Fibroblast of peridontal ligament (primary cell): ENCODE measurements at regions not wholly inside any gene's neighbourhood (a gene's known extent, or its start where the extent isn't known, plus 50 kb on each side); places are given as distances from the start of the nearest gene placed in this dataset.

Experiments
- DNase-seq: peaks from one replicate; pipeline ENCODE4 v3.0.0-alpha.2; 2010; ENCODE audit errors: extremely low read depth

DNA sequence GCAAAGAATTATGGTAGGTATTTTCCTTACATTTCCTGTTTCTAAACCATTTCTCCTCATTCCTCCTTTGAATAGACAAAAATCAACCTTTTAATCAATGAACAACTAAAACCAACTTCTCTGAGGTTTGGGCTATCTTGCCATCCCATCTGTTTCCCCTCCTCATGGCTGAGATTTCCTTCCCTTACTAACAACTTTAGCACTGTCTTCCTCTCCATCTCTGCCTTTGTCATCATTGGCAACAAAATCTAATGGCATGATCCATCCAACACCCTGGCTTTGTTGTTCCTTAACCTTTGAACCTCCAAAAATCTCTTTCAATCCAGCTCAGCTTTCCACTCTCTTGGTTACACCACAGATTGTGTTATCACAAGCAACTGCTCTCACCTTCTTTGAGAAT lies 95.3 kb upstream of the FAM136A start:
- no peak for DNase-seq

DNA sequence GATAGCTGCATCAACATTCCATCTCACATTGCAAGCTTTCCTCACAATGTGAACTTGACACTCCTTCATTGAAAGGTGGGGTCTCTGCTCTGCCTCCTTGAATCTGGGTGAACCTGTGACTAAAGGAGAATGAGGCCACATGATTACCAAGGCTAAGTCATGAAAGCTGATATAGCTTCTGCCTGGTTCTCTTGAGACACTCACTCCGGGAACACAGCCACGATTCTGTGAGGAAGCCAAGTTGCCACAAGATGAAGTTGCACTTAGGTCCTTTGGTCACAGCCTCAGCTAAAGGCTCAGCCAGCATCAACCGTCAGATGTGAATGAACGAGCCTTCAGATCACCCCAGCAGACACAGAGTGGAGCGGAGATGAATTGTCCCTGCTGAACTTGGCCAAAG lies 94.7 kb upstream of the FAM136A start:
- no peak for DNase-seq

DNA sequence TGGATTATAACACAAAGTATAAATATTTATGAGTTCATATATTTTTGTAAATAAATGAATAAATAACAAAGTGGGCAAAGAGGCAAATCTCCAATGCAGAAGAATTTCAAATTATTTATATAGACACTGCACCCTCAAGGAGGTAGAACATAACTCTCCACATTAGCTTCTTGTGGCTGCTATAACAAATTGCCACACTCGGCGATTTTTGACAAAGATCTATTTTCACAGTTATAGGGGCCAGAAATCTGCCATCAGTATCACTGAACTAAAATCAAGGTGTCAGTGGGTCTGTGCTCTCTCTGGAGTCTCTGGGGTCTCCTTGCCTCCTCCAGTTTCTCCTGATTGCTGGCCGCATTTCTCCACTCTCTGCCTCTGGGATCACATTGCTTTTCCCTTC lies 92.0 kb upstream of the FAM136A start:
- no peak for DNase-seq

DNA sequence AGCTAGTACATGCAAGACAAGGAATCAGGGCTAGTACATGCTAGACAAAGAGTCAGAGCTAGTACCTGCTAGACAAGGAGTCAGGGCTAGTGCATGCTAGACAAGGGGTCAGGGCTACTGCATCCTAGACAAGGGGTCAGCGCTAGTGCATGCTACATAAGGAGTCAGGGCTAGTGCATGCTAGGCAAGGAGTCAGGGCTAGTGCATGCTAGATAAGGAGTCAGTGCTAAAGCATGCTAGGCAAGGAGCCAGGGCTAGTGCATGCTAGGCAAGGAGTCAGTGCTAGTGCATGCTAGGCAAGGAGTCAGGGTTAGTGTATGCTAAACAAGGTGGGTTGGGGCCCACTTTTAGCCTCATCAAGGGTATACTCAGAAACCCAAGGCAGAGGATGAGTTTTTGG lies 90.1 kb upstream of the FAM136A start:
- no peak for DNase-seq

DNA sequence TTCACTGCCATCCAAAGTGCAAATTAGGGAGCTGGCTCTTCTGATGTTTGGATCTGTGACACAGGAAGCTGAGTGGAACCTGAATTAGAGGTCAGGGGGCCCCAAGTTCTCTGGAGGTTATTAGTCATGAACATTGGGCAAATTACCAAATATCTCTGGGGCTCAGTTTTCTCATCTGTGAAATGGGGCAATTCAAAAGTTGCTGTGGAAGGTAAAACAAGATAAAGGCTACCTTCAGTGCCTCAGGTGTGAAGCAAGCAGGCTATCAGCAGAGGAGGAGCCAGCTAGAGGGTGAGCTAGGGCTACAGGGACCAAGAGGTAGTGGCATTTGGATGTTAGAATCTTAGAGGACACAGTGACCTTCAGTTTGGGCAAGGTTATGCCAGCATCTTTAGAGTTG lies 89.4 kb upstream of the FAM136A start:
- DNase-seq, result no peak

DNA sequence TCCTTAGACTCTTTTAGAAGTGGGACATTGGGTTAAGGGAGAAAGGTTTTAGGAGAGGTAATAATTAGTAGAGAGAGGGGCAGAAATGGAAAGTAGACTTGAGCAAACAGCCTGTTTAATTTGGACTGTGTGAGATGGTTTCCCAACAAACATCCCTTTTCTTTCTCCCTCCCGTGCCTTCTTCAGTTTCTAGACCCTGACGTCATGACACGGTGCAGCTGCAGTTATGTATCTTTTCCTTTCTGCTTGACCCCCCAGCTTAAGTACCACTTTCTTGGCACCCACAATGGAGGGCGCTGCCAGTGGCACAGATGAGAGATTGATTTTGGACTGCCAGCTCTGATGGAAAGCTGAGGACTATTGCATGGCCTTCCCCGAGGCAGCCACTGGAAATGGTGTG lies 86.9 kb upstream of the FAM136A start:
- no peak for DNase-seq

DNA sequence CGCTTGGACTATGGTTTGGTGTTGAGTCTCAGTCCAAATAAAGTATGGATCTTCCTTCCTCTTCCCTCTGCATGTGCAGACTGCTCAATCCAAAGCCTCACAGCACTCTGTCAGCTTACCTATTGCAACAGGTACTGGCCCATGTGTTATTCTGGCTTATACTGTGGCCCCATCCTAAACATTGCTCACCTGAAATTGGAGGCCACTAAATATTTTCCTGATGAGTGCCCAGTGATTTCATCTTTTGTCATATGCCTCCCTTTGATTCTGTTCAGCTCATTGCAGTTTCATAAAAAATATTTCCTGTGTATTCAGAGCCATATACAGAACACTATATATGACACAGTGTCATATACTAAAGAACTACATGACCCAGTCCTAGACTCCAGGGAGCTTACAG lies 86.3 kb upstream of the FAM136A start:
- DNase-seq, result no peak

DNA sequence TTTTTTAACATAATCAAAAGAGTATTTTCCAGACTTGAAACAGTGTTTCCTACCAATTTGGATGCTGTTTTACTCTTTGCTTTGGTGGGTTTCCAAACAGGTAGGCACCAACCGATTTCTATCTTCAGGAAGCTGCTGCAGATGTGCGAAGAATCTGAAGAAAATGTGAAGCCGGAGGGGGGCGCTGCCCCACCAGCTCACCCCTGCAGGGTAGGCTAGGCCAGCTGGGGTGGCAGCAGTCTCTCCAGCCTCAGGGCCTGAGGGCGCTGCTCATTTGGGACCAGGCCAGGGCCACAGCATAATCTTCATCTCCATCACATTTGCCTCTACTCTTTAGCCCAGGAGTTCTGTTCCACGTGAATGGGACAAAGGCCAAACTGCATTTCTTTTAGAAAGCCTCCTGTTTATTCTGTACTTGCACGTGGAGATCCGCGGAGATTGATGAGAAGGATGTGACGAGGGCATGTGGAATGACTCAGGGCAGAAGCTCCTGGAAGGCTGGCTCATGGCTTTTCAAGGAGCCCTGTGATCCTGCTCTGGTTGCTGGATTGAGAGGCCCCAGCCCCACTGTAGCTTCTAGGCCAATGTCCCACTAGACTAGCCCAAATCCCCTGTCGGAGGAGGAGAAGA lies 84.2 kb upstream of the FAM136A start:
- DNase-seq, result no peak

DNA sequence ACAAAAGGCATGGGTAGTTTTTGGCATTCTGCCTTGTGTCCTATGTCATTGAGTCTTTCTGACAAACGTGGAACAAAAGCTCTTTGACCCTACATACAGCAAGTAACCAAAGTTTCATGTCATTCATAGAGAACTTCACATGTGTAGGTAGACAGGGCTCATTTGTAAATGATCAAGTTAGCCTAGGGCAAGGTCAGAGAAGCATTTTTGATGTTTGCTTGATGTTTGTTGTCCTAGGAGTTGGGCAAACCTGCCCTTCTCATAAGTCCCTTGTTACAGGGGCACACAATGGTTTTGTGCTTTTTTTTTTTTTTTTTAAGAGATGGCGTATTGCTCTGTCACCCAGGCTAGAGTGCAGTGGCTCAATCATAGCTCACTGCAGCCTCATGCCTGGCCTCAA lies 83.3 kb upstream of the FAM136A start:
- DNase-seq, result no peak

DNA sequence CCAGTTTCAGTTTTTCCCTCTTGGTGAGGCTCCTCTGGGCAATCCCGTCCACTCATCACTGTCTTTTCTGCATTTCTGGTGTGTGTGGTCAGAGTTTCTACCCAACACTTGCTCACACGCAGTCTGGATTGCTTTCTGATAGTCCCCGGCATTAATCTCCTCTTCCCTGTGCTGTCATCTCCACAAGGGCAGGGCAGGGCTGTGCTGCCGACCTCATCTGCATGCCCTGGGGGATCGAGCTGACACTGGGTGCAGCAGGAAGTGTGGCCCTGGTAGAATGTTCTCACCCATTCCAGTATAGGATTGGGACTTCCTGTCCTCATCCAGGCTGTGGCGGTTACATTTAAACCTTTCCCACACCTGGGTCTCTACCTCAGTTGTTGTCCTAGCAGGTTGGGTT lies 80.0 kb upstream of the FAM136A start:
- no peak for DNase-seq

DNA sequence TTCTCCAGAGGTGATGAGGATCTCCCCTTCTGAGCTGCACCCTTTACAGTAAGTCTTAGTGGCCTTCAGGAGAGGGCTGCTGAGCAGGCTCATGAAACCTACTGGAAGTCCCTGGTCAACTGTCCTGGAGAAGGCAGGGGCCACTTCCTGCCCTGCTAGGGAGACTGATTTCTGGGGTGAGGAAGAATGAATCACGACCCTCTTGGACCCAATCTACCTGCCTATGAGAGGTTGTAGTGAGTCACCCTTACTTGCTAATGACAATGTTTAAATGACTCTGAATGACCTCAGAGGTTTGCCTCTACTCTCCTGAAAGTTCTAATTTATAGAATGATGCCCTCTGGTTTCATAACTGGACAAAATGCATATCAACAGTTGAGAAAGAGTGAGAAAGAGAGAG lies 79.4 kb upstream of the FAM136A start:
- DNase-seq, result no peak

DNA sequence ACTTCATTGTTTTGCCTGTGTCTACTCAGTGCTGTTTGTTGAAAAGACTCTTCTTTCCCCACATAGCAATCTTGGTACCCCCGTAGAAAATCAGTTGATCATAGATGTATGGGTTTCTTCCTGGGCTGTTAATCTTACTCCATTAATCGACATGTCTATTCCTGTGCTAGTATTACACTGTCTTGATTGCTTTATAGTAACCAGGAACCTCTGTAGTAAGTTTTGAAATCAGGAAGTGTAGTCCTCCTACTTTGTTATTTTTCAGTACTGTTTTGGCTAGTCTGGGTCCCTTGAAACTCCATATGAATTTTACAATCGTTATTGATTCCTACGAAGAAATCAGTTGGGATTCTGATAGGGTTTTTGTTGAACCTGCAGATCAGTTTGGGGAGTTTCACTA lies 78.8 kb upstream of the FAM136A start:
- no peak for DNase-seq

DNA sequence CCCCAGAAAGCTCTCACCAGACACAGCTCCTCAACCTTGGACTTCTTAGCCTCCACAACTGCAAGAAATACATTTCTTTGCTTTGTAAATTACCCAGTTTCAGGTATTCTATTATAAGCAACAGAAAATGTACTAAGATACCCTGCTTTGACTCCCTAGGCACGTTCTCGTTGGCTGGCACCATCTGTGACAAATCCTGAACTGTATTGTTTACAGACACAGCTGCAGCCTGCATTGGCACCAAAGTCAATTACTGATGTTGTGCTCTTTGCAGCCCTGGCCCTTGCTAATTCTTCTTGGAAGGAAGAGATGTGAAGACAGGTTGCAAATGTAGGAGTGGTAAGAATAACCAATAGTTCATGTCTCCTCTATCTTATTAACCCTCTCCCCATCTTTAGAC lies 72.7 kb upstream of the FAM136A start:
- DNase-seq, result no peak

DNA sequence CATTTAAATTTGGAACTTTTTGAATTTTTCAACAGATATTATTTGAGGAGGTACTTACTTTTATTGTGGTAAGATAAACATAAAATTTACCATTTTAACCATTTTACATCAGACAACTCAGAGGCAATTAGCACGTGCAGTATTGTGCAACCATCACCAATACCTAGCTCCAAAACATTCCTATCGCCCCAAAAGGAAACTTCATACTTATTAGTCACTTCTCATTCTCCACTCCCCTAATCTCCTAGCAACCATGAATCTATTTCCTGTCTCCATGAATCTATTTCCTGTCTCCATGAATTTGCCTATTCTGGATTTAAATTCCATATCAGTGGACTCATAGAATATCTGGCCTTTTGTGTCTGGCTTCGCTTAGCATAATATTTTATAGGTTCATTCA lies 69.9 kb upstream of the FAM136A start:
- peak; percentile 4 for DNase-seq

DNA sequence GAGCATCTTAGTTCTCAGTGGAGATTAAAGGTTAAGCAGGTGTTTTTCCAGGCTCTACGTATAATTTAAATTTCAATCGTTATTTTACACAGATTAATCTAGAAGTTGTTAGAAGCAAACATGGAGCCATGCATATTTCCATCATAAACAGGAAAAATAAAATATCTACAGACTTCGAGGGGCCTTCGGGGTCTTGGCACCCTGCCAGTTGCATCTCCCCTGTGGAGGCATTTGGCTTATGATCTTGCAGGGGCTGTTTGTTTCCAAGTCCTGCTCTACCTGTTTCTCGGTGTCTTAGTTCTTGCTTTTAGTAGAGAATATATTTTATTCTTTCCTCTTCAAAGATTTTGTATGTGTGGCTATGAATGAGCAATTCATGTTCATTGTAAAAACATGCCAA lies 67.2 kb upstream of the FAM136A start:
- no peak for DNase-seq

DNA sequence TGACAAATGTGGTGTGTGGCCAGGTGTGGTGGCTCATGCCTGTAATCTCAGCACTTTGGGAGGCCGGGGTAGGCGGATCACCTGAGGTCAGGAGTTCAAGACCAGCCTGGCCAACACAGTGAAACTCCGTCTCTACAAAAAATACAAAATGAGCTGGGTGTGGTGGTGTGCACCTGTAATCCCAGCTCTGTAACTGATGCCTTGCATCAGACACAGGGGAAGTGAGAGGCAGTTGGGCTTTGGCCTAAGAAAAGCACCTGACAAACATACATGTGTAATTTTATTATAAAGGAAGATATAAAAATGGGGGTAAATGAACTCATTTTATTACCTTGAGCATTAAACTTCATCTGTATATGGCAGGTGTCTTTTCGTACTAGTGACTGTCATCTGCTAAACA lies 66.7 kb upstream of the FAM136A start:
- DNase-seq, result no peak

DNA sequence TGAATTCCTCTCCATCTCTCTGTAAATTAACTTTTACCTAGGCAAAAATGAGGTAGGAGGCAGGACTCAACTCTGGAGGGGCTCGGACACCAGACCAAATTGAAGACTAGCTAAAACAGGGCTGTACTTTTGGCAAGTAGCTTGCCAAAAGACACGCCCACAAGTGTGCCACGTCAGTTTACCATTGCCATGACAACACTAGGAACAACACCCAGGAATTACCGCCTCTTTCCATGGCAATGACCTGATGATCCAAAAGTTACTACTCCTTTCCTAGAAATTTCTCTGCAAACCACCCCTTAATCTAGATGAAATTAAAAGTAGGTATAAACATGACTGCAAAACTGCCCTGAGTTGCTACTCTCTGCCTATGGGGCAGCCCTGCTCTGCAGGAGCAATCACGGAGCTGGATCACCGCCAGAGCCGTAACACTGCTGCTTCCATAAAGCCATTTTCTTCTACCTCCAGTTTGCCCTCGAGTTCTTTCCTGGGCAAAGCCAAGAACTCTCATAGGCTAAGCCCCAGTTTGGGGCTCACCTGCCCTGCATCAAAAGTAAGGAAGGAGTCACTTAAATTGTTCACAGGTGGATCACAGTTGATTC lies 66.0 kb upstream of the FAM136A start:
- no peak for DNase-seq

DNA sequence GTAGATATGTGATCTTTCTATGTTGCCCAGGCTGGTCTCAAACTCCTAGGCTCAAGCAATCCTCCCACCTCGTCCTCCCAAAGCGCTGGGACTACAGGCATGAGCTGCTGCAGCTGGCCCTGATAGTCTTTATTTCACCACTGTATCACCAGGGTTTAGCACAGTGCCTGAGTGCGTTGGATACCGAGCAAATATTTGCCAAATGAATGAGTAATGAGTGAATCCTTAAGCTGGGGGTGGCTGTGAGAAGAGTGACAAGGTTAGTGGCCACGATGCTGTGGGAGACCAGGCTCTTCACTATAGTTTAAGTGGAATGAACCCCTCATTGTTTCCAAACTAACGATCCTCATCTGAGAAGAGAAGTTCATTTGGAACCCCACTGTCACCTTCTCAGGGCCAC lies 60.8 kb upstream of the FAM136A start:
- no peak for DNase-seq

DNA sequence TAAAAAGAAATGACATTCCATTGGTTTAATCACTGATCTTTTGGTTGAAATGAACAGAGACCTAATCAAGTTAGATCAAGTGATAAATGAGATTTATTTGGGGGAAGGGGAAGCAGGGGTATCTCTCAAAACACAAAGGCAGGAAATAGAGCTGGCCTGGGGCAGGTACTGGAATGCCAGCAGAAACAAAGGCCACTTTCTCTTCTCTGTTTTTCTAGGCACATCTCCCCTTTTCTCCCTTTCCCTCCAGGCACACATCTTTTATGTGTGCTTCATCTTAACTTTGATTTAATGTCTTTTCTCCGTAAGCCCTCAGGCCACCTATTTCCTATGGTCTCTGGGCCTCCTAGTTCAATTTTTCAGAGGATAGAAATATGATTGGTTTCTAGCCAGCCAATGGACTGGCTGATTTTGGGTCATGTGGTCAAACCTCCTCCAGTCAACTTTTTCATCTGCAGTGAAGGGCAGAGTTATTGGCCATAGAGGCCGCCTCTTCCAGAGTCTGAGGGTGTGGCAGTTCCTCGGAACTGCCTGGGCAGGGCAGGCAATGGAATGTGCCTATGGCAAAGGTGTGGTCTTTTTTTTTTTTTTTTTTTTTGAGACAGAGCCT lies 58.9 kb upstream of the FAM136A start:
- DNase-seq, result no peak

DNA sequence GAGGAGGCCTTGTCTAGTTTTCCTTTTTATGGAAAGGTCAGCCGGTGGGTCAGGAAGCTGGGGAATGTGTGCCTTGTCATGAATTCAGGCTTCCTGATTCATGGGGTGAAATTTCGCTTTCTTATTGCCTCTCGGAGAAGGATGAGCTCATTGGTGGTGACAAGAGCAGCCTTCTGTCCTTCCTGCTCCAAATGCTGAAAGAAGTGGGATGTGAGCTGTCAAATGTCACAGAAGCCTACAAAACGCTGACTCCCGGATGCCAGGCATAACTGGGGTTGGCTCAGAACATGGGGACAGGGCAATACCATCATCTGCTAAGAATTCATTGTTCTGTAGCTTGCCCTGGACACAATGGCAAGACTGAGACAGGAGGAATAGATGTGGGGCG lies 55.8 kb upstream of the FAM136A start:
- DNase-seq, result no peak

DNA sequence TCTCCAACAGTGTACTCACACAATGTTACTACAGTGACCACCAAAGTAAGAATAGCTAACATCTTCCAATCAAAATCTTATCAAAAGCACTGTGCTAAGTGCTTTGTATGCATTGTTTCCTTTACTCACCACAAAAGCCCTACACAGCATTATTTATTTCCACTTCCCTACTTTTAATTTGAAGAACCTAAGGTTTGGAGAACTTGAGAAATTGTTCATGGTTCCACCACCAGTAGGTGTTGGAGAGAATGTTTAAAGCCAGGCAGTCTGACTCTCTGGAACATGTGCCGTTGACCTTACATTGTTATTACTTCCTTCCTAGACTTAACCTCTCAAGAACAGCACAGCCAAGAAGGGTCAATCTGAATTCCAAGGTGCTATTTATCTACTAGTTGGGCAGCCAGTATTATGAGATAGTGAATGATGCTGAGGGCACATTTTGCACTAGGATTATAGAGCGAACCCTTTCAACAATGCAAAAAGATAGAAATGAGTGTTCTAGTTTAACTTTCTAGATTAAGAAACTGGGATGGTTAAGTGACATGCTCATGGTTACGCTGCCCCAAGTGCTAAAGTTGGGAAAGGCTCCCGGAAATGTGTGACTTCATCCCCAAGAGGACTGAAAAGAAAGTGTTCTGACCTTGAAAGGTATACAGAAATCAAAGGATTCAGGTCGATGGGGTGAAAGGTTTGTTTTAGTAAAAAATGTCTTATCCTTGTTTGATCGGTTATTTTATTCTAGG lies 55.2 kb upstream of the FAM136A start:
- DNase-seq, result no peak

DNA sequence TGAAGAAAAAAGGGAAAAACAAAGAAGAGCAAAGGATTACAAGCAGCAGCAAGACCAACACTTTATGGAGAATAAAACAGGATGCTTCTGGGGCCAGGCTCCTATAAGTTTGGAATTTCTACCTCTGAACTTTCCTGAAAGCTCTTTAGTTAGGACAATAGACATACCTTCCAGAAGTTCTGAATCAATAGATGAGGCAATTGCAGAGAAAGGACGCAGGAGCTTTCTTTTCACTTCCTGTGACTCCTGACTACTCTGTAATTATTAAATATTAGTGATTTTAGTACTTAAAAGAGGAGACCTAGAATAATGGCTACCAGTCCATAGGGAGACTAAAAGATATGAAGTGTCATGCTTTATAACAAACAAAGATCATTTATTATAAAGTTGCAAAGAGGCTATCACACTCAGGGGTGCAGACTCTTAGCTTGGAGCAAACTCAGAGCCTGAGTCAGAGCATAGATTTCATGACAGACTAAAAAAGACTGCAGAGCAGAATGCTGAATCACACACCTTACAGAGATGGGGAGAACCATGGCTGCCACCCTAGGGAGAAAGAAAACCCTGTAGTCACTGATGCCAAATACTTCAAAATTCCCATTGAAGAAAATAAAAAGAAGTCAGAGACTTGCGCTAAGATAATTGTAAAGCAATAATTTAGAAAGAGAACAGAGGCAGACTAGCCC lies 52.5 kb upstream of the FAM136A start:
- DNase-seq, result no peak
